MCF 10A (cell line): ENCODE measurements at regions not wholly inside any gene's neighbourhood (a gene's known extent, or its start where the extent isn't known, plus 50 kb on each side); places are given as distances from the start of the nearest gene placed in this dataset.

ENCODE experiments used
- BruUV-seq: library from RNA; stranded (reverse); fragments of 400-500 nt; replicated peaks from 2 replicates; lab custom pipeline; 2021; lab: Mats Ljungman, UMichigan
- CTCF ChIA-PET: fragments of 300-600 bp; sonication (Branson Sonifier 250); formaldehyde crosslinking; extraction: SDS; loops from one replicate; lab custom pipeline; 2021; ENCODE audit warnings: antibody characterized with exemption, inconsistent platforms; lab: Yijun Ruan, JAX
- POLR2A ChIA-PET: fragments of 300-600, 350-650 bp; sonication (Branson Sonifier 250); formaldehyde crosslinking; extraction: SDS; loops from one replicate; lab custom pipeline; 2020; ENCODE audit warnings: antibody characterized with exemption, inconsistent platforms; lab: Yijun Ruan, JAX
- DNase-seq: peaks from one replicate; pipeline ENCODE4 v3.0.0-alpha.2; 2018; ENCODE audit not compliant: unreplicated experiment
- H3K27ac Mint-ChIP-seq: one replicate; pipeline ENCODE4 v1.8.0; 2022; ENCODE audit warnings: mild to moderate bottlenecking, low read depth, mixed read lengths; ENCODE audit not compliant: unreplicated experiment
- H3K27me3 Mint-ChIP-seq: one replicate; pipeline ENCODE4 v1.8.0; 2022; ENCODE audit warnings: mixed read lengths; ENCODE audit not compliant: insufficient read depth, unreplicated experiment
- H3K36me3 Mint-ChIP-seq: one replicate; pipeline ENCODE4 v1.8.0; 2022; ENCODE audit warnings: mild to moderate bottlenecking, moderate library complexity, mixed read lengths; ENCODE audit not compliant: insufficient read depth, unreplicated experiment
- H3K4me1 Mint-ChIP-seq: one replicate; pipeline ENCODE4 v1.8.0; 2022; ENCODE audit warnings: mixed read lengths; ENCODE audit not compliant: insufficient read depth, unreplicated experiment
- H3K4me3 Mint-ChIP-seq: one replicate; pipeline ENCODE4 v1.8.0; 2022; ENCODE audit warnings: mild to moderate bottlenecking, moderate library complexity, mixed read lengths; ENCODE audit not compliant: unreplicated experiment
- H3K9me3 Mint-ChIP-seq: one replicate; pipeline ENCODE4 v1.8.0; 2022; ENCODE audit warnings: mixed read lengths; ENCODE audit not compliant: unreplicated experiment
- CTCF ChIP-seq: fragments of 200-600 bp; IDR thresholded peaks from one replicate; pipeline ENCODE4 v1.8.0; 2022; ENCODE audit warnings: antibody characterized with exemption, mild to moderate bottlenecking; ENCODE audit not compliant: unreplicated experiment
- intact Hi-C: fragments of 100-400 bp; cut with micrococcal nuclease; formaldehyde crosslinking; loops from 2 replicates; pipeline ENCODE4 v1.14.1; 2022

DNA sequence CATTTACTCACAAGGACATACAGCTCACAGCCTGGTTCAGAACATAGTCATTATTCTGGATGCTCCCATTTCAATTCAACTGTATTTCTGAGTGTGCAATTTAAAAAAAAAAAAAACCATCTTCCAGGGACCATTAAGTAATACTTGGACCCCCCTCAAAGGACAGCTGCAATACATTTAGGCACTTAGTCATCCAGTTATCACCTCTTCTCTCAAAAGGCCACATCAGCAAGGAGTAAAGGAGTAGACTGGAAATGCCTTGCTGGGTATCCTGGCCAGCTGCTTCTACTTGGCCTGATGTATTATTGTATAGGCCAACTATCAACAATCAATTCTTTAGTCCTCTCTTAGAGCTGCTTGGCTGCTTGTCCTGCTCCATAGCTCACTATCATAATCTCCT, 211.4 kb upstream of the SETMAR start:
- CTCF ChIA-PET: no interaction called here
- H3K9me3 Mint-ChIP-seq: no peaks in the 10 kb centered on the region
- intact Hi-C loops: no loop called here
- H3K27me3 Mint-ChIP-seq: no peaks in the 10 kb centered on the region
- H3K4me1 Mint-ChIP-seq: no peaks in the 10 kb centered on the region
- POLR2A ChIA-PET: no interaction called here
- H3K36me3 Mint-ChIP-seq: no peaks in the 10 kb centered on the region
- TF ChIP-seq CTCF: no peak
- no TSS peak for BruUV-seq
- H3K27ac Mint-ChIP-seq: no peak overlapping the region
- no peak overlapping the region for H3K4me3 Mint-ChIP-seq
- no peak for DNase-seq

DNA sequence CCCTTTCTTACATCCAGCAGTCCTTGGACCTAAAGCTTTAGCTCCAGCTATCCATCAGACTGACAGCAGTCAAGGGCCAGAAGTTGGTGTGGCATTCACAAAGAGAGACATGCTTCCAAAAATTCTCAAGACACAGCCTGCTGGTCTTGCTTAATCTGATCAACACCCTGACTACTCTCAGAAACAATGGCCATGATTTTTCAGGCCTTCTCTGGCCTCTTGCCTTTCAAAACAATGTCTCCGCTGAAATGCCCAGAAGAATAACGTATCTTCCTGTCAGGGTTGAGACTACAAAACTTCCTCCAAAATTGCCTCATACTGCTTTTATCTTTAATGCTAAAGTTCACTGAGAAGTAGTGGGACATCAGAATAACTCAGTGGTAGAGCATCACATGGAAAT, 205.4 kb upstream of the SETMAR start:
- Mint-ChIP-seq H3K4me1 (no peaks in the 10 kb centered on the region), H3K36me3 (no peaks in the 10 kb centered on the region), H3K27ac (no peak overlapping the region), H3K9me3 (no peaks in the 10 kb centered on the region), H3K27me3 (no peaks in the 10 kb centered on the region), H3K4me3 (no peak overlapping the region)
- no TSS peak for BruUV-seq
- CTCF ChIA-PET: no interaction called here
- intact Hi-C loops: no loop called here
- no peak for TF ChIP-seq CTCF
- DNase-seq: peak; percentile 20
- POLR2A ChIA-PET: no interaction called here

- no peaks in the 10 kb centered on the region for H3K9me3 Mint-ChIP-seq
These were observed 203.6 kb upstream of the SETMAR start for GRCh38 chr3:4099607-4100006.

GRCh38 chr3:4107430-4107829, 195.7 kb upstream of the SETMAR start:
- H3K36me3 Mint-ChIP-seq: no peaks in the 10 kb centered on the region
- H3K27ac Mint-ChIP-seq: no peak overlapping the region
- H3K4me1 Mint-ChIP-seq: no peaks in the 10 kb centered on the region
- no peaks in the 10 kb centered on the region for H3K27me3 Mint-ChIP-seq
- ChIA-PET POLR2A (no interaction called here), CTCF (interaction anchor here (1.0 kb wide), 1 partner anchor 911 kb away, joined by 3 read pairs; no protein-coding TSS in a partner anchor)
- no peak for DNase-seq
- BruUV-seq: no TSS peak
- TF ChIP-seq CTCF: no peak
- intact Hi-C loops: no loop called here
- H3K4me3 Mint-ChIP-seq: no peak overlapping the region
- peaks cover 7% of the 10 kb centered on the region for H3K9me3 Mint-ChIP-seq

More at GRCh38 chr3:4099607-4100006, 203.6 kb upstream of the SETMAR start:
- Mint-ChIP-seq H3K4me3 (no peak overlapping the region), H3K36me3 (no peaks in the 10 kb centered on the region), H3K27ac (no peak overlapping the region), H3K27me3 (no peaks in the 10 kb centered on the region), H3K4me1 (no peaks in the 10 kb centered on the region)
- intact Hi-C loops: no loop called here
- no peak for TF ChIP-seq CTCF
- ChIA-PET CTCF (no interaction called here), POLR2A (no interaction called here)
- BruUV-seq: no TSS peak
- DNase-seq: no peak
